Muscle layer of duodenum (tissue), 2 donors: ENCODE measurements at regions not wholly inside any gene's neighbourhood (a gene's known extent, or its start where the extent isn't known, plus 50 kb on each side); places are given as distances from the start of the nearest gene placed in this dataset.

Source experiments
- H3K27ac ChIP-seq: one replicate; pipeline ENCODE4 v1.7.0; 2013; ENCODE audit warnings: mild to moderate bottlenecking, low read length
- H3K27me3 ChIP-seq: one replicate; pipeline ENCODE4 v1.7.0; 2013; ENCODE audit warnings: low read depth, mild to moderate bottlenecking, control low read depth, low read length
- H3K36me3 ChIP-seq, 2 donors: one replicate each; pipeline ENCODE4 v1.7.0; 2013; ENCODE audit warnings: low read length in 2 of 2, control low read depth in 1 of 2, mild to moderate bottlenecking in 1 of 2; ENCODE audit not compliant: insufficient read depth in 2 of 2, control insufficient read depth in 1 of 2
- H3K4me1 ChIP-seq, 2 donors: one replicate each; pipeline ENCODE4 v1.7.0; 2013; ENCODE audit warnings: low read length in 2 of 2, mild to moderate bottlenecking in 2 of 2, control low read depth in 1 of 2, moderate library complexity in 1 of 2; ENCODE audit not compliant: insufficient read depth in 2 of 2, control insufficient read depth in 1 of 2
- H3K4me3 ChIP-seq, 2 donors: one replicate each; pipeline ENCODE4 v1.7.0; 2013; ENCODE audit warnings: low read length in 2 of 2, low read depth in 1 of 2, mild to moderate bottlenecking in 1 of 2
- H3K9me3 ChIP-seq, 2 donors: one replicate each; pipeline ENCODE4 v1.7.0; 2013; ENCODE audit warnings: low read length in 2 of 2, control low read depth in 1 of 2, mild to moderate bottlenecking in 1 of 2; ENCODE audit not compliant: control insufficient read depth in 1 of 2
- donor health status: healthy.

DNA sequence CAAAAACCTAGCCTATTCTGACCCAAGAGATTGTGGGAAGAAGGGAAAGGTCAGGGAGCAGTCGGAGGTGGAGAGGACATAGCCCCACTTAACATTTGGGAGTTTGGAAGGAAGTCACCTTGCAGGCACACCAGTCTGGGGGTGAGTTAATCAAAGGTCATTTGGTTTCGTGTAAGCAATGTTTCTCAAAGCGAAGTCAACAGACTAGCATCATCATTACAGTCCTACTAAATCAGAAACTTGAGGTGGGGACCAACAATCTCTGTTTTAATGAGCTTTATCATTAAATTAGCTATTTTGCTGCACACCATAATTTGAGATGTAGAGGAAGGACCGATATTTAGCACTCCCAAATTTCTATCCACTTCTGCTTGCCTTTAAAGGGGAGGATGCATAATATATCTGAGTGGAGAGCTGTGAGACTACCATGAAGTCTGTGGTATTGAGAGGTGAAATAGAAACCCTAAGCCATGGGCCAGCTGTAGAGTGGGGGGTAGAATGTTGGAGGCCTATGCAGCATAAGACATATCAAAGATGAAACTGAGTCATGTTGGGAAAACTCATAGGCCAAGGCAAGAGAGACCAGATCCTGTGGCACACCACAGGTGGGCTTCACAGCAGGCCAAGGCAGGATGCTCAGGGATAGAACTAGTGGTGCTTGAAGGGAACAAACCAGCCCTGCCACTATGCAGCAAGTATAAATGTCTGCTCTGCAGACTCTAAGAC, 141.7 kb upstream of the ANKFN1 start:
- Histone ChIP-seq H3K36me3 (no peaks in the 10 kb centered on the region), H3K4me1 (no peaks in the 10 kb centered on the region), H3K4me3 (no peak overlapping the region), H3K27ac (no peak overlapping the region), H3K9me3 (no peaks in the 10 kb centered on the region), H3K27me3 (no peaks in the 10 kb centered on the region)

DNA sequence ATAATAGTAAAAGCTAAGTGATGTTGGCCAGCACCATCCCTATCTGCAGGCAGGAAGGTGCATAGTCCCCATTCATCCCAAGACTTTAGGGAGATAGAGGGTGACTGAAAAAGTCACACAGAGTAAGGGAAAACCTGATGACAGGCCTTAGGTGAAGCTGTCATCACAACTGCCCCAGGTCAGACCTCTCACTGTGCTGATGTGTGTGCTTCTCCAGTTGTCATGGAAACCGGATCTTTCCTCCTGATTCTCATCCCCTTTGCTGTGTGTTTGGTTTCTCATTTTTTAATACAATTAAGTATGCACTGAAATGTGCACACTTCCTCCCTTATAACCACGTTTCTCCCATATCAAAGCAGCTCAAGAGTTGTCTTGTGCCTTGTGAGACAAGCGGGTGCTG, 135.1 kb upstream of the ANKFN1 start:
- no peaks in the 10 kb centered on the region for H3K9me3 ChIP-seq
- H3K27ac ChIP-seq: no peak overlapping the region
- no peaks in the 10 kb centered on the region for H3K4me1 ChIP-seq
- H3K27me3 ChIP-seq: no peaks in the 10 kb centered on the region
- H3K4me3 ChIP-seq: no peak overlapping the region
- no peaks in the 10 kb centered on the region for H3K36me3 ChIP-seq

DNA sequence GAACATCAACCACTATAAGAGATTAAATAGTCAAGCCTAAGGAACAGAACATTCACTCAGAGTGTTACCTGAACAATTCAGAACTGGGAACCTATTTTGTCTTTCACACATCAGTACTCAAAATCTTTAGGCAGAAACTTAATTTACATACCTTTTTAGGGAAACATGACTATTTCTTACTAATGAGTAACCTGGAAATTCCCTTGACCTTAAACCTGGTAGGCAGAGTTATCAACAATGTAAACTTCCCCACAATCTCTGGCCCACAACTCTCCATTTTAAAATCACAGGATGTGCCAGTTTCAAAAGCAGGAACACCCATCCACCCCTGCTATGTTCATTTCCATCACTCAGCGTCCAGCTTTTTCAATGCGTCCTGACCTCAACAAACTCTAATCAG, 132.9 kb upstream of the ANKFN1 start:
- Histone ChIP-seq H3K4me1 (no peaks in the 10 kb centered on the region), H3K9me3 (no peaks in the 10 kb centered on the region), H3K27ac (no peak overlapping the region), H3K27me3 (no peaks in the 10 kb centered on the region), H3K36me3 (no peaks in the 10 kb centered on the region), H3K4me3 (no peak overlapping the region)

DNA sequence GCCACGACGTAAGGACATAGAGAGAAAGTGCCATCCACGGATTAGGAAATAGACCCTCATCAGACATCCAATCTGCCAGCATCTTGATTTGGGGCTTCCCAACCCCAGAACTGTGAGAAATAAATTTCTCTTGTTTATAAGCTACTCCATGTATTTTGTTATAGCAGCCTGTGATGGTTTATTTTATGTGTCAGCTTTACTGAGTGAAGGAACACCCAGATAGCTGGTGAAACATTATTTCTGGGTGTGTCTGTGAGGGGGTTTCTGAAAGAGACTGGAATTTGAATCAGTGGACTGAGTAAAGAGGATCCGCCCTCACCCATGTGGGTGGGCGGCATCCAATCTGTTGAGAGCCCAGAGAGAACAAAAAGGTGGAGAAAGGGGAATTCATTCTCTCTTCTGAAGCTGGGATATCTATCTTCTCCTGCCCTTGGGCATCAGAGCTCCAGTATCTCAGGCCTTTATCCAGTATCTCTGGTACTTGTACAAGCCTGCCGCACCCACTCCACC, 131.5 kb upstream of the ANKFN1 start:
- H3K36me3 ChIP-seq: no peaks in the 10 kb centered on the region
- no peaks in the 10 kb centered on the region for H3K9me3 ChIP-seq
- H3K4me1 ChIP-seq: no peaks in the 10 kb centered on the region
- no peak overlapping the region for H3K27ac ChIP-seq
- H3K27me3 ChIP-seq: no peaks in the 10 kb centered on the region
- no peak overlapping the region for H3K4me3 ChIP-seq

DNA sequence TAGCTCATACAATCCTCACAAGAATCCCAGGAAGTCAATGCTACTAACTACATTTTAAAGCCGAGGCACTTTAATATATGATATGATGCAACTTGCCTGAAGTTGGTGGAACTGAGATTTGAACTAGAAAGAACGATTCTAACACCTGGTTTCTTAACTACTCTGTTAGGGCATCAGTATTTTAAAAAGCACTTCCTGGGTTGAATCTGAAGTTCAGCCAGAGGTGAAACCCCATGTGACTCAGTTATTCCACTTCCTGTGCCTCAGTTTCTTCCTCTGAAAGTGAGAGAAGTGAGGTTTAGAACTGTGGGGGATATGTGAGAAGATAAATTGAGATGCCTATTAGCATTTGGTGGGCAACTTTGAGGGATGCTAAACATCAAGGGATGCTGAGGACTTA, 129.4 kb upstream of the ANKFN1 start:
- Histone ChIP-seq H3K27me3 (no peaks in the 10 kb centered on the region), H3K9me3 (no peaks in the 10 kb centered on the region), H3K4me3 (no peak overlapping the region), H3K27ac (no peak overlapping the region), H3K4me1 (no peaks in the 10 kb centered on the region), H3K36me3 (no peaks in the 10 kb centered on the region)

DNA sequence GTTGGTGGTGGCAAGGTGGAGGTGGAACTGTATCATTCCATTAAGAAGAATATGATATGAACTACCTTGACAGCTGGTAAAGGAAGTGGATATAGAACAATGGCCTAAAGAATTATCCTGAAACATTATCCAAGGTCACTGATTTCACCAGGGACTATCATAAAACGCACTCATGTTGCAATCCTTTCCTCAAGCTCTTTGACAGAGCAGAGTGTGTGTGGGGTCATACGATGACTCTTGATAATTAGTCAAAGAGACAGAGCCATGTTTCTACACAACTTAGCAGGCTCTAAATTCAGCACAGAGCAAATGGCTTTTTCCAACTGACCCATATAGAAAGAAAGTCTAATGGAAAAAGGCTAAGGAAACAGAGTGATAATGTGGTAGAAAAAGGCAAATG, 126.4 kb upstream of the ANKFN1 start:
- H3K9me3 ChIP-seq: no peaks in the 10 kb centered on the region
- peaks cover 0 to 5% of the 10 kb centered on the region in 2 donors for H3K4me1 ChIP-seq
- no peak overlapping the region for H3K27ac ChIP-seq
- no peak overlapping the region for H3K4me3 ChIP-seq
- no peaks in the 10 kb centered on the region for H3K36me3 ChIP-seq
- H3K27me3 ChIP-seq: no peaks in the 10 kb centered on the region

DNA sequence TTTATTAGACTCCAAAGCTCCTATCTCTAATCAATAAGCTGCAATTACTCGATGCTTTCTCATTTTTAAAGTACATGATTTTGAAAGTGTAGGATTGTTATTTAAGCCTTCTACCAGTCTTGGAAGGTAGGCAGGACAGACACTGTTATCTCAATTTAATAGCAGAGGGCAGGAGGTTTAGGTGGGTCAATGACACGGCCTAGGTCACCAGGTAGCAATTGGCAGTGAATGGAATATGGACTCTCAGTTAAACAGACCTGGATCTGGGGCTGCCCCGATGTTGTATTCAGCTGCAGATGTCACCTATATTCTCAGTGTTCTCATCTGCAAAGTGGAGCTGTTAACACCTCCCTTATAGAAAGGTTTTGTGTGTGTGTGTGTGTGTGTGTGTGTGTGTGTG, 124.4 kb upstream of the ANKFN1 start:
- no peaks in the 10 kb centered on the region for H3K27me3 ChIP-seq
- no peaks in the 10 kb centered on the region for H3K36me3 ChIP-seq
- no peaks in the 10 kb centered on the region for H3K9me3 ChIP-seq
- no peak overlapping the region for H3K4me3 ChIP-seq
- peaks cover 0 to 5% of the 10 kb centered on the region in 2 donors for H3K4me1 ChIP-seq
- no peak overlapping the region for H3K27ac ChIP-seq

DNA sequence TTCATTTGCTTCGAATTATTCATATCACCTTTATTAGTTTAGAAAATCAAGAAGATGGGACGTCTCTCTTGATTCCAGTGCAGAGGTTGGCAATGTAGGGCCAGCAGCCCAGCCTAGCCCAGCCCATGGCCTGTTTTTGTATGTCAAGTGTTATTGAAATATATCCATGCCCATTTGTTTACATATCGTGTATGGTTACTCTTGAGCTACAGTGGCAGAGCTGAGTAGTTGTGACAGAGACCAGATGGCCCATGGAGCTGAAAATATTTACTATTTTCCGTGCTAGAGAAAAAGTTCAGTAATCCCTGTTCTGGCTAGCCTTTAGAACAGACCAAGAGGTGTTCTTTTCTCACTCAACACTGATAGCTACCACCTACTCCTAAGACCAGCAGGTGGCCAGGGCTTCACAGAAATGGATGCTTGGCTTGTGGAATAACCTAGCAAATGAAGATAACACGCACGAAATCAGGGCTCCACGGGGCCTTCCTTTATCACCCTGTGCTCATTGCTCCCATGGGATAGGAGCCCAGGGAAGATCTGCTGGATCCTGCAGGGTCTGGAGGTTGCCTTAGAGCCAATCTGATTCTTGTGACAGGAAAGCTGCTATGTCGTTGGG, 123.2 kb upstream of the ANKFN1 start:
- Histone ChIP-seq H3K36me3 (no peaks in the 10 kb centered on the region), H3K27ac (no peak overlapping the region), H3K4me1 (peaks cover 0 to 5% of the 10 kb centered on the region in 2 donors), H3K27me3 (no peaks in the 10 kb centered on the region), H3K9me3 (no peaks in the 10 kb centered on the region), H3K4me3 (no peak overlapping the region)

DNA sequence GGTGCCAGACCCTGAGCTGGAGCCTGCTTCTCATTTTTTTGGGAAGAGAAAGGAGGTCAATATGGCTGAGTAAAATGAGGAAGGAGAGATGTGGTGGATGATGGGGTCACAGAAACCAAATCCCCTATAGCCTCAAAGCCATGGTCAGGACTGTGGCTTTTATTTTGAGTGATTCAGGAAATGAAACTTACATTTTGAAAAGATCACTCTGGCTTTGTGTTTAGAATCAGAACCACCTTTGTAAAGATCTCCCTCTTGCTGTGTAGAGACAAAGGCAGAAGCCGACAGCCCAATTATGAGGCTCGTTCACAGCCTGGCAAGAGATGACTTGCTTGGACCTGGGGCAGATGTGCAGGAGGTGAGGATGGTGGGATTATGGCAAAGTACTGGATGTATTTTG, 121.6 kb upstream of the ANKFN1 start:
- no peaks in the 10 kb centered on the region for H3K27me3 ChIP-seq

DNA sequence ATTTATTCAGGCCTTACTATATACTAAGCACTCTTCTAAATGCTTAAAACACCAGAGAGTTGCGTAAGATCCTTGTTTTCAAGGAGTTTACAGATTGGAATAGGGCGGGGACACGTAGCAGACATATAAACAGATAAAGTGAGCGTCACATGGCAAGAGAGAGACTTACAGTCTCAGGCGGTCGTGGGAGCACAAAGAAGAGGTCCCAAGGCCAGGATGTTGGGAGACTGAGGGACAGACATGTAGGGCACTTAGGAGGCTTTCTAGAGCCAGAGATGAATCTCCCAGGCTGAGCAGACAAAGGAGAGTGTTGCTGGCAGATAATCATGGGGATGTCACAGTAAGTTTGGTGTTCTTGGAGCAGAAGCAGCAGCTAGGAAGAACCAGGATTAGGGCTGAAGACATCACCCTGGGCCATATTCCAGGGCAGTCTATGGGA, 119.1 kb upstream of the ANKFN1 start:
- Histone ChIP-seq H3K27me3 (no peaks in the 10 kb centered on the region), H3K4me1 (peaks cover 0 to 5% of the 10 kb centered on the region in 2 donors), H3K9me3 (no peaks in the 10 kb centered on the region), H3K4me3 (no peak overlapping the region), H3K27ac (no peak overlapping the region), H3K36me3 (no peaks in the 10 kb centered on the region)

More for the DNA sequence above, 121.6 kb upstream of the ANKFN1 start:
- Histone ChIP-seq H3K4me3 (no peak overlapping the region), H3K9me3 (no peaks in the 10 kb centered on the region), H3K4me1 (peaks cover 0 to 5% of the 10 kb centered on the region in 2 donors), H3K27ac (no peak overlapping the region), H3K36me3 (no peaks in the 10 kb centered on the region)

DNA sequence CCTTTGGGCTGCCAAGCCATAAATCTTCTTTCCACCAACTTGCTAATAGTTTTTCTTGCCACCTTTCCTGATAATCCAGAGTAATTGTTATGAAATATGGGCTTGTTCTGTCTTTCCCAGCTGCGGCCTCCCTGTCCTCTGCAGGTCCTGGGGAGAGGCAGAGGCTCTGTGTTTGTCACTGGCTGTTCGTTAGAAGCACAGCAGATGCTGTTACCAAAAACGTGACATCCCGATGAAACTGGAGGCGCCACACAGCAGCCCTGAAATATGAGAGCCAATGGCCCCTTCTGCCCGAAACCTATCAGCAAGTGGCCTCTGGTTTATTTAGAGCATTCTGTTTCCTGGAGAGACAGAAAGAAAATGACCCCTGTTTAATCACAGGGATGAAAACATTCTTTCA, 115.1 kb upstream of the ANKFN1 start:
- H3K4me1 ChIP-seq: no peaks in the 10 kb centered on the region
- H3K27ac ChIP-seq: no peak overlapping the region
- no peaks in the 10 kb centered on the region for H3K9me3 ChIP-seq
- no peaks in the 10 kb centered on the region for H3K27me3 ChIP-seq
- H3K4me3 ChIP-seq: no peak overlapping the region
- no peaks in the 10 kb centered on the region for H3K36me3 ChIP-seq
